ENCODE measurements at regions not wholly inside any gene's neighbourhood (a gene's known extent, or its start where the extent isn't known, plus 50 kb on each side); places are given as distances from the start of the nearest gene placed in this dataset.
"Not testable (repeated sequence)": the region's sequence is repeated elsewhere in the genome, so short reads cannot be mapped to it uniquely, and the experiment has no call there.

DNA sequence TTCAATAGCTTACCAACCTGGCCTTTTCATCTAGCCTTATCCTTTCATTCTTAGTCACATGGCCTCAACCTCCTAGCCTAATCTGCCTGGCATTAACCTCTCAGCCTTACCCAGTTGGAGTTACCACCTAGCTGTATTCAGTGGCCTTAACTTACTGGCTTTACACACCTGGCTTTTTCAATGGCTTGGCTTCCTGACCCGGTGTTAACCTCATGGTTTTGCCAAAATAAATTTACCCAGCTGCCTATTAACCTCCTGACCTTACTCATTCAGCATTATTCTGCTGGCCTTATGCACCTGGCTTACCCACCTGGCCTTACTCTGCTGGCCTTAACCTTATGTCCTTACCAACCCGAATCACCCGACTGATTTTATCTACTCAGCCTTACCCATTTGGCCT lies 135.5 kb upstream of the ZSWIM2 start:
- DNase-seq, result no peak

DNA sequence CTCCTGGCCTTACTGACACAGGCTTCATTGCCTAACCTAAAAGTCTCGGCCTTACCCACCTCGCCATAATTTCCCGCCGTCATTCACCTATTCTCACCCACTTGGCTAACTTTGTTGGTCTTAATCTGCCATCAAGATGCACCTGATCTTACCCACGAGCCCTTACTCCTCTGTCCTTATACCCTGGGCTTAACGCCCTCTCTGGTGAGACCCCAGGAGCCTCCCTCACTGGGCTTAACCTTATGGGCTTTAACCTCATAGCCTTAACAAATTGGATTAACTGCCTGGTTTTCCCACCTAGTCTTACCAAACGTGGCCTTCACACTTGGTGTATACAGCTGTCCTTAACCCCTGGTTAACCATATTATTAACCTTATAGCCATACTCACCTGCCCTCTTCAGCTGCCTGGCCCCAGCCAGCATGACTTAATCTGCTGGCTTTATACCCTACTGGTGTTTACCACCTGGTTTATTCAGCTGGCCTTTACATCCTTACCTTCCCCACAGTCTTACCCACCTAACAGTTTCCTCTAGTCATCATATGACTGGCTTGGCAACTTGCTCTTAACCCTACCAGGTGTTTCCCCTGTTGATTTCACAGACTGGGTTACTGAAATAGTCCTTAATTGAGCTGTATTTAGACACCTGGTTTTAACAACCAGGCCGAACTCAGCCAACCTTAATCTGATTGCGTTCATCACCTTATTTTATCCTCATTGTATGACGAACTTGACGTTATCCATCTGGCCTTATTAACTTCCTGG lies 132.0 kb upstream of the ZSWIM2 start:
- DNase-seq, result no peak

DNA sequence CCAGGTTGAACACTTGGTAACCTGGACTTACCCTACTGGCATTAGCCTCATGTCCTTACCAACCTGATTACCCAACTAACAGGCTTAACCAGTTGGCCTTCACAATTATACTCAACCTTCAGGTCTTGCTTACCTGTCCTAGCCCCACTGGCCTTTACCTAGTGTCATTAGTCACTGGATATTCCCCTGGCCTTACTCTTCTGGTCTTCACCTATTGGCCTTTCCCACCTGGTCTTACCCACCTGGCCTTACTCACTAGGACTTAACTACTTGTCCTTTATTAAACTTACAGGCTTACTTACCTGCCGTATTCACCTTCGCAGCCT lies 131.1 kb upstream of the ZSWIM2 start:
- DNase-seq, result no peak

- DNase-seq, result no peak
These were observed 130.6 kb upstream of the ZSWIM2 start for GRCh38 chr2:186979439-186980116.

DNA sequence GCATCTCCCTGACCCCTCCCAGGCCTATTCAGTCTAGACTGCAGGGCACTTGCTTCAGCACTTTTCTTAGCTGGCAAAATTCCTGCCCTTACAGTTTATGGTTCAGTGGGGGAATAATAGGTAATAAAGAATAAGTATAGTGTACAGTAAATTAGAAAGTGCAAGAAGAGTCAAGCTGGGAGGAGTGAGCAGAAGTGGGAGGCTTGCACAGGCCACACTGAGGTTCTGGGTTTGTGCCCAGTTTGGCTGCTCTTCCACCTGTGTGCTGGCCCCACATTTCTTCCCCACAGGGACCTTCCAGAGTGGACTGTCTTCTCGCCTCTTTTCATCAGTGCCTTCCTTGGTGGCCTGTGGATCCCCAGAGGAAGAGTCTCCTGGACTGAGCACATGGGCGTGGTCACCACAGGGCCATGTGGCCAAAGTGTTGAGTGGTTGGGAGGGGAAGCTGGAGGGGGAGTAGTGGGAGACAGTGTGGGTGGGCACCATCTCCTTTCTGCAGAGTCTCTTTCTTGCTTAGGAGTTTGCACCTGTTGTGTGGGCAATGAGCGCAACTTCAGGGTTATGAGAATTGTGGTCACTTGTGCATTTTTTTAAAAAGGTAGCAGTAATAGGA lies 128.6 kb upstream of the ZSWIM2 start:
- DNase-seq, result no peak

DNA sequence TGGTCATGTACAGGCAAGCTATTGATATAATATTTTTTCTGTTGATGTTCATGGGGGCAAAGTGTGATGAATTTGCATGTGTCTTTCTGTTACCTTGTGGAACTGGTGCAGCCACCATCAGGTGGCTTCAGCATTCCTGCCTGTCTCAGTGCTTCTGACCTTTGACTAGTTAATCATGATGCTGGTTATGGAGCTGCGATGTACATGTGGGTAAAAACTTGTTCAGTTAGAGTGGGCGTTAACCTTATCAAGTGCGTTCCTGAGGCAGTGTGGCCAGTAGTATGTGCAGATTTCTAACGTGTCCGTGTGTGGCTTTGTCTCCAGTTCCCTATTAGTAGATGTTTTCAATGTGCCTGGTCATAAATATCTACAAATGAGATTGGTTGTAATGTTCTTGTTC lies 127.4 kb upstream of the ZSWIM2 start:
- DNase-seq, result no peak

DNA sequence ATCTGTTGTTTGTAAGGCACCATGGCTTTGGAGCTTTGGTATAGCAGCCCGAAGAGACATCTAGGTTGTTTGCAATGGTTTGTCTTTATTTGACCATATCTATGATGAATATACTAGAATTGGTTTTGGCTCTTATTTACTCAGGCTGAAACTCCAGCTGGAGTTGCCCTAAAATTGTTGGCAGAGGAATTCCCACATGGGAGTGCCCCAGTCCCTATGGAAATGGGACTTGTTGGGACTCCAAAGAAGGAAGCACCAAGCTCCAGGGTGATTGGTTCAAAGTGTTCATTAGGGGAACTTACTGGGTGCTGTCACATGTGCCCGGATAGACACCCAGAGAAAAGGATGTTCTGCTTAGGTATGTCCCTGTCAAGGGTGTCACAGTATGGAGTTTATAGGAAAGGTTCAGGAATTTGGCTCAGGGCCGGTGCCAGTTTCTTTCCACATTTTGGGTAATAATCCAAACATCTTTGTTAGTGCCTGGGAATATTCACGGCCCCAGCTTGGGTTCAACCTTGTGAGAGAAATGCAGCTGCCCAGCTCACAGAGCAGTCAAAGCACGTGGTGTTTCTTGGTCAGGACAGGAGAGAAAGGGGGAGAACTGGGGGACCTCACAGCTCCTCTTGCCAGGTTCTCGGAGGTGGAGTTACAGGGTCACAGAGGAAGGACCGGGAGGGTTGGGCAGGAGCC lies 123.5 kb upstream of the ZSWIM2 start:
- DNase-seq, result no peak

- no peak for DNase-seq
These were observed 119.3 kb upstream of the ZSWIM2 start for GRCh38 chr2:186968277-186968676.

GRCh38 chr2:186966015-186966414 lies 117.0 kb upstream of the ZSWIM2 start:
- no peak for DNase-seq

- DNase-seq, result no peak
These were observed 113.2 kb upstream of the ZSWIM2 start for GRCh38 chr2:186962085-186962747.

DNA sequence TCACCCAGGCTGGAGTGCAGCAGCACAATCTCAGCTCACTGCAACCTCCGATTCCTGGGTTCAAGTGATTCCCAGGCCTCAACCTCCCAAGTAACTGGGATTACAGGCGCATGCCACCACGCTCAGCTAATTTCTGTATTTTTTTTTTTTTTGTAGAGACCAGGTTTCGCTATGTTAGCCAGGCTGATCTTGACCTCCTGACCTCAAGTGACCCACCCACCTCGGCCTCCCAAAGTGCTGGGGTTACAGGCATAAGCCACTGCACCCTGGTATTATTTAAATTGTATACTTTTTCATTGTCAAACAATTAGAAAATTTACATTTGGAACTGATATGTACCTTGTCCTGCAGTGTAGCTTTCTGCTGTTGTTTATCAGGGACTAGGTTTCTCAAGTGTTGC lies 111.3 kb upstream of the ZSWIM2 start:
- DNase-seq, result not testable (repeated sequence)

GRCh38 chr2:186959486-186959885 lies 110.5 kb upstream of the ZSWIM2 start:
- DNase-seq, result no peak

DNA sequence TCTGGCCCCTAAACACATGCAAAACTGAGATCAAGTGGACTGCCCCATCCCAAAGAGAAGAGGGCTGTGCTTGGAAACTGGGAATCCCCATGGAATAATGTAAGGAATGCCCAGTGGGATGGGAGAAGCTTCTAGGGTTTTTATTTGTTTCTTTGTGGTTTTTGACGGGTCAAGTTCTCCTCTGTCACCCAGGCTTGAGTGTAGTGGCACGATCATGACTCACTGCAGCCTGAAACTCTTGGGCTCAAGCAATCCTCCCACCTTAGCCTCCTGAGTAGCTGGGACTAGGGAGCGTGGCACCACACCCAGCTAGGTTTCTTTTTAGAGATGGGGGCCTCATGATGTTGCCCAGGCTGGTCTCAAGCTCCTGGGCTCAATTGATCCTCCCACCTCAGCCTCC lies 101.7 kb upstream of the ZSWIM2 start:
- no peak for DNase-seq

DNA sequence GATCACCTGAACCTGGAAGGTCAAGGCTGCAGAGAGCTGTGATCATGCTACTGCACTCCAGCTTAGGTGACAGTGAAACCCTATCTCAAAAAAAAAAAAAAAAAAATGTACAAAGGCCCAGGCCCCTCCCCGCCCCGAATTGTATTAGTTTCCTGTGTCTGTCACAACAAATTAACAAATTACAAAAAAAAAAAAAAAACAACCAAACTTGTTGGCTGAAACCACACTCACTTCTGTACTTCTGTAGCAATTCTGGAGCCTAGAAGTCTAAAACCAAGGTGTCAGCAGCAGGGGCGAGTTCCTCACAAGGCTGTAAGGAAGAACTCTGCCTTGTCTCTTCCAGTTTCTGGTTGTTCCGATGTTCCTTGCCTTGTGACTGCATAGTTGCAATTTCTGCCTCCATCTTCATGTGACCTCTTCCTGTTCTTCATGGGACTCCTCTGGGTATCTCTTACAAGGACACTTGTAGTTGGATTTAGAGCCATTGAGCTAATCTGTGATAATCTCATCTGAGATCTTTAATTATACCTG lies 100.8 kb upstream of the ZSWIM2 start:
- DNase-seq, result no peak

DNA sequence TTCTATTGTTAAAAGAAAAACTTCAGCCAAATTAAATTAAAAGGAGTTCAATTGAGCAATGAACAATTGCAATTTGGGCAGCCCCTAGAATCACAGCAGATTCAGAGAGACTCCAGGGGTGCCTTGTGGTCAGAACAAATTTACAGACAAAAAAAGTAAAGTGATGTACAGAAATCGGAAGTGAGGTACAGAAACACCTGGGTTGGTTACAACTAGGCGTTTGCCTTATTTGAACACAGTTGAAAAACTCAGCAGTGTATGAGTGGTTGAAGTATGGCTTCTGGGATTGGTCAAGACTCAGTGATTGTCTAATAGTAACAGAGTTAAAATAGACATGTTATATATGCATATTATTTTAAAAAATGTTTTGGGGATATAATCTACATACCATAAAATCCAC lies 98.5 kb upstream of the ZSWIM2 start:
- DNase-seq, result no peak

DNA sequence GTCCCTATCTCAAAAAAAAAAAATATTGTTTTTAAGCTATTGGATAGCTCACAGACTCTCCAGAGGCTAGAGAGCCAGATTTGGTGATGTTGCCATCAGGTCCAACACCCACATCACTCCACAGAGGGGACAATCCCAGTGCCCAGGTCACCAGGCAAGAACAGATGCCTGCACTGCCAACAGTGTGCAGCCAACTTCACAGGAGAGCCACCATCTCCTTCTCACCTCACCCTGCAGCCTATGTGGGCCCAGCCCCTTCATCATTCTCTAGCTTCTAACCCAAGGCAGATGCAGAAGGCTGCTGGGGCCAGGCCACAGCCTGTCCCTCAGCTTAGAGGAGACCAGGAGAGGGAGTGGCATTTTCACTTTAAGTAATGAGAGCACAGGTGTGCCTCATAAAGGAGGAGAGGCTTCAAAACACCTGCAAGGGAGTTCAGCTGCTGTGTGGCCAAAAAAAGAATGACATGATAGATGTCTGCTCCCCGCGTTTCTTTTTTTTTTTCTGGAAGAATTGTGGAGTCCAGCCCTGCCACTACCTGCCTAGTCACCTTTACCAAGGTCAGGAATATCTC lies 98.0 kb upstream of the ZSWIM2 start:
- DNase-seq, result no peak

GRCh38 chr2:186941853-186942252 lies 92.9 kb upstream of the ZSWIM2 start:
- no peak for DNase-seq

- no peak for DNase-seq
These were observed 91.5 kb upstream of the ZSWIM2 start for GRCh38 chr2:186940463-186940862.

GRCh38 chr2:186934420-186934819 lies 85.5 kb upstream of the ZSWIM2 start:
- no peak for DNase-seq

DNA sequence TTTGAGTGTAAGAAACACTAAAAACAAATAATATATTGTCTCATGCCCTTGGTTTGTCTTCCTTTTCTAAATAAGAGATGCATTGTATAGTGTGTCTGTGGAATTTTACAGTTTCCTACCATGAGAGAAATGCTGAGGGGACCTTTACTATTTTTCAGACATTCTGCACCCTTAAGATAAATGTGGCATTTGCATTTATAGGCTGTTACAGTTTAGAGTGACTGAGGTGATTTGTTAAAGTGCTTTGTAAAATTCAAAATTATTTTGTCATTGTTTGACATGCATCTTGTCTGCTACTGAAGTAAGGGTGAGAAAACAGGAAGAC lies 78.9 kb upstream of the ZSWIM2 start:
- DNase-seq, result peak; percentile 25

DNA sequence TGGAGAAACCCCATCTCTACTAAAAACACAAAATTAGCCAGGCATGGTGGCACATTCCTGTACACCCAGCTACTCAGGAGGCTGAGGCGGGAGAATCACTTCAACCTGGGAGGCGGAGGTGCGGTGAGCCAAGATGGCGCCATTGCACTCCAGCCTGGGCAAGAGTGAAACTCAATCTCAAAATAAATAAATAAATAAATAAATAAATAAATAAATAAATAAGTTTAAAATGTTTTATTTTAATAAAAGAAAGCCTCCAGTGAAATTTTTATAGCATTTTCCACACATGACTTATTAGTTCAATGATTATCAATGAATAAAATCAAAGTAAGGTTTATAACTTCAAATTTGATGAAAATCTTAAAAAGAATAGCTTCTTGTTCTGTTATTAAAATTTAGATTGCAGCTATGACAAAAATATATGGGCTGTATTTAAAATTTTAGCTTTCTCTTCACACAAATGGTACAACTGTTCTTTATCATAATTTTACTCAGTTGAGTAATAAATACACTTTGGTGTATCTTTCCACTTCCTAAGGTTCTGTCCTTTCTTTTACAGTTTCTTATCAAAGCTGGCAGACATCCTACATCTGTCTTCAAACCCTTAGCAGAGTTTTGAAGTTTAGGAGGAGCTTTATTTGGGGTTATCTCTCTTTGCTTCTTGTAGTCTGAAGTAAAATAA lies 78.4 kb upstream of the ZSWIM2 start:
- peak; percentile 83 for DNase-seq

DNA sequence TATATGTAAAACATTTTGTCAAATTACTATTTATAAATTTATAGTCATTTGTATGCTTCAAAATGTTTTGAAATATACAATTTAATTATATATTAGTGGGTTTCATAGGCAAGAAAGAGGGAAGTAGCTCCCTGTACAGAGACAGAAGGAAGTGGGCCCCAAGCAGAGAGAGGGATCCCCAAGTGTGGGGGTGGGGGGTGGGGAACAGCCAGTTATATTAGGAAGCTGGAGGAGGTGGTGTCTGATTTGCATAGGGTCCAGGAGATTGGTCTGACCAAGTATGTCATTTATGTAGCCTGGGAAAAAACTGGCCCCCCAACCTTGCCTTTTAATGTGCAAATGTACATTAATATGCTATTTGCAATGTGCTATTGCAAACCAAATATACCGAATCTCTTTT lies 76.5 kb upstream of the ZSWIM2 start:
- peak; percentile 15 for DNase-seq
